Esophagus muscularis mucosa (tissue), 4 donors: ENCODE measurements at regions not wholly inside any gene's neighbourhood (a gene's known extent, or its start where the extent isn't known, plus 50 kb on each side); places are given as distances from the start of the nearest gene placed in this dataset.
"Not testable (repeated sequence)": the region's sequence is repeated elsewhere in the genome, so short reads cannot be mapped to it uniquely, and the experiment has no call there.

Experiments
- DNase-seq: peaks from one replicate; pipeline ENCODE4 v3.0.0-alpha.2; 2017; ENCODE audit errors: extremely low spot score
- H3K27ac ChIP-seq, 4 donors: fragments of 200-600 bp; sonication (generic); replicated peaks in 1 of 4; 1 replicate in 3 of 4; 2 replicates in 1 of 4; pipeline ENCODE4 v1.5.1; 2016 to 2019; ENCODE audit warnings: mild to moderate bottlenecking in 1 of 4
- H3K27me3 ChIP-seq, 4 donors: fragments of 200-600 bp; sonication (generic); one replicate each; pipeline versions ENCODE4 v1.5.1 to v1.6.0; 2016 to 2019
- H3K36me3 ChIP-seq, 4 donors: fragments of 200-600 bp; sonication (generic); one replicate each; pipeline ENCODE4 v1.5.1; 2016 to 2019
- H3K4me1 ChIP-seq, 4 donors: fragments of 200-600 bp; sonication (generic); one replicate each; pipeline ENCODE4 v1.5.1; 2016 to 2019
- H3K4me3 ChIP-seq, 4 donors: fragments of 200-600 bp; sonication (generic); 1 replicate in 2 of 4; 2 replicates in 2 of 4; pipeline ENCODE4 v1.5.1; 2016 to 2019; ENCODE audit warnings: mild to moderate bottlenecking in 4 of 4, moderate library complexity in 1 of 4
- H3K9me3 ChIP-seq, 4 donors: fragments of 200-600 bp; sonication (generic); 1 replicate in 3 of 4; 2 replicates in 1 of 4; pipeline ENCODE4 v1.5.1; 2016 to 2019
- EP300 ChIP-seq: sonication (generic); formaldehyde crosslinking; IDR thresholded peaks from one replicate; pipeline ENCODE4 v1.6.1; 2017; ENCODE audit warnings: antibody characterized with exemption
- POLR2A ChIP-seq: fragments of 450-650 bp; IDR thresholded peaks from one replicate; pipeline ENCODE4 v1.6.1; 2017; ENCODE audit warnings: antibody characterized with exemption, moderate library complexity, mild to moderate bottlenecking, low read depth
- POLR2AphosphoS5 ChIP-seq, 2 donors: sonication (generic); formaldehyde crosslinking; IDR thresholded peaks; one replicate each; pipeline ENCODE4 v1.6.1; 2017; ENCODE audit warnings: antibody characterized with exemption in 2 of 2
- WGBS: methylation state at CpG from one replicate; pipeline ENCODE4 v1.1.5; 2018; 5-methylcytosine and 5-hydroxymethylcytosine counted together
- intact Hi-C: fragments of 100-400 bp; cut with DNase I; formaldehyde crosslinking; loops from one replicate; pipeline ENCODE4 v1.15.1; 2023
- TF ChIP-seq, protein P1 (sequence below), 3 experiments: fragments of 200-600 bp in 2 of 3; fragments of 450-650 bp in 1 of 3; sonication (generic) in 2 of 3; IDR thresholded peaks; one replicate each; pipeline ENCODE4 v1.5.1; 2017 to 2019; ENCODE audit warnings: antibody characterized with exemption in 3 of 3, mild to moderate bottlenecking in 2 of 3, moderate library complexity in 1 of 3

- TF ChIP-seq POLR2AphosphoS5 (IDR thresholded peaks at IDR 0.05) (peak; percentile 30 to 59), EP300 (no peak)
- no peaks in the 10 kb centered on the region for H3K36me3 ChIP-seq
- peak overlapping the region; percentile 77 to 83 (median 80) for H3K27ac ChIP-seq
- no peak overlapping the region for H3K4me3 ChIP-seq
- no peak for DNase-seq
- peaks cover 0 to 6% (median 0%) of the 10 kb centered on the region in 4 donors for H3K9me3 ChIP-seq
- peaks cover 0 to 28% (median 24%) of the 10 kb centered on the region in 4 donors for H3K4me1 ChIP-seq
- WGBS: 21% methylated on average over 7 of the region's 7 CpGs
- intact Hi-C loops: no loop called here
- H3K27me3 ChIP-seq: no peaks in the 10 kb centered on the region
These were observed 59.9 kb upstream of the ZSWIM5 start for GRCh38 chr1:45266151-45266801.

DNA sequence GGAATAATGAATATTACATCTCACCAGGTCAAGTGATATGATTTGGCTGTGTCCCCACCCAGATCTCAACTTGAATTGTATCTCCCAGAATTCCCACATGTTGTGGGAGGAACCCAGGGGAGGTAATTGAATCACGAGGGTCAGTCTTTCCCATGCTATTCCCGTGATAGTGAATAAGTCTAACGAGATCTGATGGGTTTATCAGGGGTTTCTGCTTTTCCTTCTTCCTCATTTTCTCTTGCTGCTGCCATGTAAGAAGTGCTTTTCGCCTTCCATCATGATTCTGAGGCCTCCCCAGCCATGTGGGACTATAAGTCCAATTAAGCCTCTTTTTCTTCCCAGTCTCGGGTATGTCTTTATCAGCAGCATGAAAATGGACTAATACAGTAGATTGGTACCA is 58.4 kb upstream of the HPDL start:
- intact Hi-C loops, H3K27ac ChIP-seq: not testable (repeated sequence)

GRCh38 chr1:45272267-45272666 is 54.4 kb upstream of the HPDL start:
- intact Hi-C loops, H3K27ac ChIP-seq, H3K27me3 ChIP-seq, DNase-seq, H3K36me3 ChIP-seq, H3K4me3 ChIP-seq, H3K4me1 ChIP-seq, H3K9me3 ChIP-seq: not testable (repeated sequence)
- WGBS: 100% methylated on average over 1 of the region's 1 CpG

More for the DNA sequence above, 58.4 kb upstream of the HPDL start:
- not testable (repeated sequence) for H3K4me3 ChIP-seq, H3K27me3 ChIP-seq, H3K9me3 ChIP-seq, DNase-seq, H3K36me3 ChIP-seq
- H3K4me1 ChIP-seq: peaks cover 0 to 28% (median 24%) of the 10 kb centered on the region in 4 donors
- WGBS: 74% methylated on average over 5 of the region's 5 CpGs

- Histone ChIP-seq H3K27ac (no peak overlapping the region), H3K4me1 (peaks cover 0 to under 1% (median 0%) of the 10 kb centered on the region in 4 donors), H3K9me3 (no peaks in the 10 kb centered on the region), H3K27me3 (no peaks in the 10 kb centered on the region), H3K4me3 (no peak overlapping the region), H3K36me3 (no peaks in the 10 kb centered on the region)
- TF ChIP-seq POLR2AphosphoS5 (IDR thresholded peaks at IDR 0.05): no peak
- TF ChIP-seq, protein P1, sequence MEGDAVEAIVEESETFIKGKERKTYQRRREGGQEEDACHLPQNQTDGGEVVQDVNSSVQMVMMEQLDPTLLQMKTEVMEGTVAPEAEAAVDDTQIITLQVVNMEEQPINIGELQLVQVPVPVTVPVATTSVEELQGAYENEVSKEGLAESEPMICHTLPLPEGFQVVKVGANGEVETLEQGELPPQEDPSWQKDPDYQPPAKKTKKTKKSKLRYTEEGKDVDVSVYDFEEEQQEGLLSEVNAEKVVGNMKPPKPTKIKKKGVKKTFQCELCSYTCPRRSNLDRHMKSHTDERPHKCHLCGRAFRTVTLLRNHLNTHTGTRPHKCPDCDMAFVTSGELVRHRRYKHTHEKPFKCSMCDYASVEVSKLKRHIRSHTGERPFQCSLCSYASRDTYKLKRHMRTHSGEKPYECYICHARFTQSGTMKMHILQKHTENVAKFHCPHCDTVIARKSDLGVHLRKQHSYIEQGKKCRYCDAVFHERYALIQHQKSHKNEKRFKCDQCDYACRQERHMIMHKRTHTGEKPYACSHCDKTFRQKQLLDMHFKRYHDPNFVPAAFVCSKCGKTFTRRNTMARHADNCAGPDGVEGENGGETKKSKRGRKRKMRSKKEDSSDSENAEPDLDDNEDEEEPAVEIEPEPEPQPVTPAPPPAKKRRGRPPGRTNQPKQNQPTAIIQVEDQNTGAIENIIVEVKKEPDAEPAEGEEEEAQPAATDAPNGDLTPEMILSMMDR (IDR thresholded peaks at IDR 0.05): no peak
- no peak for TF ChIP-seq EP300
- TF ChIP-seq POLR2A: no peak
- intact Hi-C loops: no loop called here
- no peak for DNase-seq
- 81% methylated on average over 4 of the region's 4 CpGs for WGBS
These were observed 53.8 kb upstream of the HPDL start for GRCh38 chr1:45272913-45273371.

- TF ChIP-seq POLR2AphosphoS5 (IDR thresholded peaks at IDR 0.05) (no peak), EP300 (no peak), POLR2A (no peak)
- TF ChIP-seq, protein P1 (IDR thresholded peaks at IDR 0.05): no peak
- no peak for DNase-seq
- intact Hi-C loops: no loop called here
- Histone ChIP-seq H3K9me3 (no peaks in the 10 kb centered on the region), H3K4me1 (no peaks in the 10 kb centered on the region), H3K27ac (no peak overlapping the region), H3K4me3 (no peak overlapping the region), H3K27me3 (no peaks in the 10 kb centered on the region), H3K36me3 (no peaks in the 10 kb centered on the region)
These were observed 51.6 kb upstream of the HPDL start for GRCh38 chr1:45275054-45275453.
